Astrocyte (in vitro differentiated cells and primary cell): ENCODE measurements at regions not wholly inside any gene's neighbourhood (a gene's known extent, or its start where the extent isn't known, plus 50 kb on each side); places are given as distances from the start of the nearest gene placed in this dataset.

ENCODE experiments used
- CTCF ChIP-seq: IDR thresholded peaks from 2 replicates; pipeline ENCODE4 v1.5.1; 2011; ENCODE audit warnings: low read depth, mild to moderate bottlenecking, inconsistent platforms, low read length, moderate library complexity; ENCODE audit not compliant: insufficient read depth
- EZH2 ChIP-seq: IDR thresholded peaks from 2 replicates; pipeline ENCODE4 v1.6.1; 2012; ENCODE audit warnings: mild to moderate bottlenecking, low read length, inconsistent platforms; ENCODE audit not compliant: insufficient read depth

- no peak for TF ChIP-seq CTCF
- no peak for TF ChIP-seq EZH2
Observed at GRCh38 chr6:65903992-65904391, 197.0 kb upstream of the EYS start.
